Endothelial cell of umbilical vein (primary cell): ENCODE measurements at regions not wholly inside any gene's neighbourhood (a gene's known extent, or its start where the extent isn't known, plus 50 kb on each side); places are given as distances from the start of the nearest gene placed in this dataset.

Experiments
- BruUV-seq: library from RNA; stranded (reverse); fragments of 400-500 nt; replicated peaks from 2 replicates; lab custom pipeline; 2021; lab: Mats Ljungman, UMichigan
- CTCF ChIA-PET: fragments of 300-600, 350-600 bp; sonication (Branson Sonifier 250); formaldehyde crosslinking; loops from one replicate; lab custom pipeline; 2021; ENCODE audit warnings: antibody characterized with exemption, inconsistent platforms; lab: Charles Lee
- POLR2A ChIA-PET: fragments of 300-600, 350-600 bp; sonication (Branson Sonifier 250); formaldehyde crosslinking; loops from one replicate; lab custom pipeline; 2021; ENCODE audit warnings: antibody characterized with exemption, inconsistent platforms; lab: Charles Lee
- DNase-seq: peaks from one replicate; pipeline ENCODE4 v3.0.0-alpha.2; 2011; ENCODE audit warnings: low read depth, low spot score
- FAIRE-seq: peaks from 2 replicates; lab custom pipeline; 2011; peaks lifted over from hg19 to GRCh38; lab: Jason Lieb, UNC
- H2AFZ ChIP-seq: 2 replicates; pipeline ENCODE4 v1.6.0; 2012; ENCODE audit warnings: low read depth, low read length, control low read depth, inconsistent platforms
- H3K27ac ChIP-seq: 2 replicates; pipeline ENCODE4 v1.5.1; 2011; ENCODE audit warnings: low read depth, mild to moderate bottlenecking, control low read depth, low read length, moderate library complexity; ENCODE audit not compliant: insufficient read depth
- H3K27me3 ChIP-seq, 2 experiments: 2 replicates each; pipeline versions ENCODE4 v1.6.0 to v1.6.1; 2011; ENCODE audit warnings: low read length in 2 of 2, mixed read lengths in 1 of 2; ENCODE audit not compliant: control insufficient read depth in 2 of 2, insufficient read depth in 2 of 2
- H3K36me3 ChIP-seq, 2 experiments: 2 replicates in 1 of 2; 3 replicates in 1 of 2; pipeline ENCODE4 v1.5.1; 2011; ENCODE audit warnings: low read length in 2 of 2, mild to moderate bottlenecking in 1 of 2, moderate library complexity in 1 of 2; ENCODE audit not compliant: control insufficient read depth in 2 of 2, insufficient read depth in 2 of 2; ENCODE audit errors: extremely low read depth in 1 of 2
- H3K4me1 ChIP-seq: 3 replicates; pipeline ENCODE4 v1.5.1; 2011; ENCODE audit warnings: mild to moderate bottlenecking, low read length; ENCODE audit not compliant: control insufficient read depth, insufficient read depth; ENCODE audit errors: extremely low read depth
- H3K4me2 ChIP-seq: 2 replicates; pipeline ENCODE4 v1.6.1; 2011; ENCODE audit warnings: low read length, control low read depth, mixed read lengths; ENCODE audit not compliant: insufficient read depth
- H3K4me3 ChIP-seq, 3 experiments: fragments of 200-600 bp in 1 of 3; sonication (generic), shearing (Covaris generic) in 1 of 3; replicated peaks in 1 of 3; 2 replicates each; pipeline ENCODE4 v1.5.1; 2011 to 2016; ENCODE audit warnings: control low read depth in 3 of 3, low read length in 3 of 3, mild to moderate bottlenecking in 2 of 3, inconsistent platforms in 1 of 3, low read depth in 1 of 3, moderate library complexity in 1 of 3; ENCODE audit not compliant: insufficient read depth in 1 of 3
- H3K79me2 ChIP-seq: 2 replicates; pipeline ENCODE4 v1.6.0; 2012; ENCODE audit warnings: low read length, inconsistent platforms; ENCODE audit not compliant: control insufficient read depth, insufficient read depth
- H3K9ac ChIP-seq: replicated peaks from 2 replicates; pipeline ENCODE3; 2011; ENCODE audit warnings: low read length, control low read depth; ENCODE audit not compliant: insufficient read depth; ENCODE audit errors: extremely low read depth
- H3K9me1 ChIP-seq: replicated peaks from 3 replicates; pipeline ENCODE4 v1.6.0; 2011; ENCODE audit warnings: mild to moderate bottlenecking, low read length; ENCODE audit not compliant: control insufficient read depth, insufficient read depth; ENCODE audit errors: extremely low read depth
- H3K9me3 ChIP-seq: replicated peaks from 2 replicates; pipeline ENCODE4 v1.5.1; 2012; ENCODE audit warnings: low read length, inconsistent platforms; ENCODE audit not compliant: control insufficient read depth, insufficient read depth
- H4K20me1 ChIP-seq: replicated peaks from 2 replicates; pipeline ENCODE3; 2011; ENCODE audit warnings: mild to moderate bottlenecking, low read length; ENCODE audit not compliant: control insufficient read depth, insufficient read depth; ENCODE audit errors: extremely low read depth
- EZH2 ChIP-seq: IDR thresholded peaks from 2 replicates; pipeline ENCODE4 v1.6.1; 2012; ENCODE audit warnings: borderline replicate concordance, low read depth, mild to moderate bottlenecking, moderate library complexity, low read length, inconsistent platforms; ENCODE audit not compliant: severe bottlenecking
- FOS ChIP-seq: IDR thresholded peaks from 2 replicates; pipeline ENCODE4 v1.6.1; 2011; ENCODE audit warnings: mild to moderate bottlenecking, low read length, moderate library complexity, borderline replicate concordance; ENCODE audit not compliant: insufficient read depth
- GATA2 ChIP-seq: IDR thresholded peaks from 2 replicates; pipeline ENCODE4 v1.7.0; 2011; ENCODE audit warnings: low read depth, mild to moderate bottlenecking, moderate library complexity, mixed read lengths, low read length; ENCODE audit not compliant: insufficient read length, insufficient read depth
- JUN ChIP-seq: IDR thresholded peaks from 2 replicates; pipeline ENCODE4 v1.6.1; 2011; ENCODE audit warnings: borderline replicate concordance, low read depth; ENCODE audit not compliant: insufficient read length, insufficient read depth
- MYC ChIP-seq: IDR thresholded peaks from one replicate; pipeline ENCODE4 v1.6.1; 2011; ENCODE audit warnings: mild to moderate bottlenecking, low read depth, low read length
- POLR2A ChIP-seq: IDR thresholded peaks from 2 replicates; pipeline ENCODE4 v1.6.1; 2012; ENCODE audit warnings: low read depth, mild to moderate bottlenecking, control low read depth, low read length
- POLR2AphosphoS5 ChIP-seq: IDR thresholded peaks from 2 replicates; pipeline ENCODE4 v1.6.1; 2012; ENCODE audit warnings: low read depth, mild to moderate bottlenecking, control low read depth, low read length, moderate library complexity; ENCODE audit not compliant: insufficient read depth
- dilution Hi-C: fragments of 300-500 bp; cut with MboI; formaldehyde crosslinking; loops from one replicate; pipeline ENCODE4 v1.15.0; 2019; ENCODE audit warnings: low sequenced_read_pairs; ENCODE audit not compliant: extremely low pct_ligation_motif_present
- intact Hi-C: fragments of 100-400 bp; cut with micrococcal nuclease; formaldehyde crosslinking; loops from one replicate; pipeline ENCODE4 v1.10.0; 2022
- TF ChIP-seq, protein P1 (sequence below): IDR thresholded peaks from 2 replicates; pipeline ENCODE4 v1.6.1; 2011; ENCODE audit not compliant: insufficient read depth, insufficient read length
- TF ChIP-seq, protein P2 (sequence below), 2 donors: IDR thresholded peaks; 1 replicate in 1 of 2; 2 replicates in 1 of 2; pipeline ENCODE4 v1.5.1; 2011; ENCODE audit warnings: low read length in 2 of 2, mild to moderate bottlenecking in 2 of 2, moderate library complexity in 2 of 2, control low read depth in 1 of 2, inconsistent platforms in 1 of 2, low read depth in 1 of 2; ENCODE audit not compliant: insufficient read depth in 1 of 2; ENCODE audit errors: extremely low read depth in 1 of 2

DNA sequence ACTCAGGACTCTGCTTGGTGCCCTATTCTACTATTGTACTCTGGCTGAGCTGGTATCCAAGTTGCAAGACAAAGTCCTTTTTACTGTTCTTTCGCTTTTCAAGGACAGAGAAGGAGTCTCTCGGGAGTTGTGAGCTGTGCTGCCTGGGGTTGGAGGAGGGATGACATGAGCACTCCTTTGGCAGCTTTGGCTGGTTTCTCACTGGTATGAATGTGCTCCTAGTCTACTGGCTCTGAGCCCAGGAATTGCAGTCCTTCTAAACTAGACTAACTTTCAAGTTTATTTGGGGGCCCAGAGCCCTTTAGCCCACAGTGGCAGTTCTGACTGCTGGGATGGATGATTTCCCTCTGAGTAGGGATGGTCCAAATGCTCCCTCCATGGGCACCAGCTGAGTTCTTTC, 997.1 kb downstream of the RAB28 start:
- Histone ChIP-seq H3K4me1 (no peaks in the 10 kb centered on the region), H3K9me1 (no peaks in the 10 kb centered on the region), H3K27ac (no peak overlapping the region), H2AFZ (no peak overlapping the region), H3K4me2 (no peak overlapping the region), H3K79me2 (no peaks in the 10 kb centered on the region), H3K27me3 (no peaks in the 10 kb centered on the region), H3K9me3 (no peaks in the 10 kb centered on the region), H3K36me3 (no peaks in the 10 kb centered on the region), H3K9ac (no peak overlapping the region), H4K20me1 (no peaks in the 10 kb centered on the region), H3K4me3 (no peak overlapping the region)
- POLR2A ChIA-PET = no interaction called here
- intact Hi-C loops (no loop called here), dilution Hi-C loops (no loop called here)
- DNase-seq (no peak), FAIRE-seq (no peak)
- BruUV-seq = no TSS peak
- CTCF ChIA-PET = no interaction called here
- TF ChIP-seq POLR2A (no peak), EZH2 (no peak), POLR2AphosphoS5 (no peak), JUN (no peak), MYC (no peak)
- TF ChIP-seq, protein P1, sequence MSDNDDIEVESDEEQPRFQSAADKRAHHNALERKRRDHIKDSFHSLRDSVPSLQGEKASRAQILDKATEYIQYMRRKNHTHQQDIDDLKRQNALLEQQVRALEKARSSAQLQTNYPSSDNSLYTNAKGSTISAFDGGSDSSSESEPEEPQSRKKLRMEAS = no peak
- TF ChIP-seq, protein P2, sequence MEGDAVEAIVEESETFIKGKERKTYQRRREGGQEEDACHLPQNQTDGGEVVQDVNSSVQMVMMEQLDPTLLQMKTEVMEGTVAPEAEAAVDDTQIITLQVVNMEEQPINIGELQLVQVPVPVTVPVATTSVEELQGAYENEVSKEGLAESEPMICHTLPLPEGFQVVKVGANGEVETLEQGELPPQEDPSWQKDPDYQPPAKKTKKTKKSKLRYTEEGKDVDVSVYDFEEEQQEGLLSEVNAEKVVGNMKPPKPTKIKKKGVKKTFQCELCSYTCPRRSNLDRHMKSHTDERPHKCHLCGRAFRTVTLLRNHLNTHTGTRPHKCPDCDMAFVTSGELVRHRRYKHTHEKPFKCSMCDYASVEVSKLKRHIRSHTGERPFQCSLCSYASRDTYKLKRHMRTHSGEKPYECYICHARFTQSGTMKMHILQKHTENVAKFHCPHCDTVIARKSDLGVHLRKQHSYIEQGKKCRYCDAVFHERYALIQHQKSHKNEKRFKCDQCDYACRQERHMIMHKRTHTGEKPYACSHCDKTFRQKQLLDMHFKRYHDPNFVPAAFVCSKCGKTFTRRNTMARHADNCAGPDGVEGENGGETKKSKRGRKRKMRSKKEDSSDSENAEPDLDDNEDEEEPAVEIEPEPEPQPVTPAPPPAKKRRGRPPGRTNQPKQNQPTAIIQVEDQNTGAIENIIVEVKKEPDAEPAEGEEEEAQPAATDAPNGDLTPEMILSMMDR (IDR thresholded peaks at IDR 0.05; ENCODE audit: extremely low read depth in 1 of 2, insufficient read depth in 1 of 2, low read depth in 1 of 2, low read length in 2 of 2) = no peak

GRCh38 chr4:12472087-12472486, 1012.1 kb downstream of the RAB28 start:
- Histone ChIP-seq H3K27me3 (no peaks in the 10 kb centered on the region), H4K20me1 (no peaks in the 10 kb centered on the region), H3K4me3 (no peak overlapping the region), H3K9me3 (no peaks in the 10 kb centered on the region), H3K9ac (no peak overlapping the region), H3K79me2 (no peaks in the 10 kb centered on the region), H3K9me1 (no peaks in the 10 kb centered on the region), H2AFZ (no peak overlapping the region), H3K4me2 (no peak overlapping the region), H3K36me3 (no peaks in the 10 kb centered on the region), H3K4me1 (no peaks in the 10 kb centered on the region), H3K27ac (no peak overlapping the region)
- CTCF ChIA-PET = no interaction called here
- POLR2A ChIA-PET = no interaction called here
- no peak for TF ChIP-seq POLR2A
- TF ChIP-seq, protein P2 (IDR thresholded peaks at IDR 0.05; ENCODE audit: extremely low read depth in 1 of 2, insufficient read depth in 1 of 2, low read depth in 1 of 2, low read length in 2 of 2) = no peak
- TF ChIP-seq POLR2AphosphoS5 = no peak
- no peak for TF ChIP-seq MYC
- no peak for TF ChIP-seq GATA2
- TF ChIP-seq JUN = no peak
- no peak for TF ChIP-seq EZH2
- no peak for TF ChIP-seq FOS
- TF ChIP-seq, protein P1 = no peak
- no peak for FAIRE-seq
- no peak for DNase-seq
- intact Hi-C loops (no loop called here), dilution Hi-C loops (no loop called here)
- no TSS peak for BruUV-seq
